GM19328 (cell line): ENCODE measurements at regions not wholly inside any gene's neighbourhood (a gene's known extent, or its start where the extent isn't known, plus 50 kb on each side); places are given as distances from the start of the nearest gene placed in this dataset.

Source experiments
- ATAC-seq: cut with Tn5 transposase; IDR thresholded peaks from one replicate; pipeline ENCODE4 v1.9.1; 2021; ENCODE audit warnings: mild to moderate bottlenecking, moderate library complexity; ENCODE audit not compliant: unreplicated experiment

- ATAC-seq: no peak
Observed at GRCh38 chr10:91127341-91128082, 93.0 kb upstream of the PCGF5 start.

GRCh38 chr10:91135113-91135512 lies 85.3 kb upstream of the PCGF5 start:
- ATAC-seq: no peak

DNA sequence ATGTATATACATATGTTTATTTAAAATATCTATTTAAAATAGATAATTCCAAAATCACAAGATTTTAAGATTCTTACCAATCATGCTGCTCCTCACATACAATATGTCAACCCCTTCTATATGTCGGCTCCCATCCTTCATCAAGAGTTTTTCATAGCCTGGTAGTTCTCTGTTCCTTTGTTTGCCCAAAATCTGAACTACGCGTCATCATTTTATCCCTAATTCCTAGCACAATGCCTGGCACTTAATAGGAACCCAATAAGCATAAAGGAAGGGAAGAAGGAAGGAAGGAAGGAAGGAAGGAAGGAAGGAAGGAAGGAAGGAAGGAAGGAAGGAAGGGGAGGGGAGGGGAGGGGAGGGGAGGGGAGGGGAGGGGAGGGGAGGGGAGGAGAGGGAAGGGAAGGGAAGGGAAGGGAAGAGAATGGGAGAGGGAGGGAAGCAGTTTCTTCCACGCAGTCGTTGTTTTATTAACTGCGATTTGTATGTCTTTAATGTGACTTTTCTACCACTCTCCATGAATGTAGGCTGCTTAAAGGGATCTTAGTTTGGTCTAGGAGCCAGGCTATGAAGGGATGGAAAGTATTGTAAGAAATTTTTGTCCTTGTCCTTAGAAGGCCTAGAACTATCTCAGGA lies 83.3 kb upstream of the PCGF5 start:
- no peak for ATAC-seq

DNA sequence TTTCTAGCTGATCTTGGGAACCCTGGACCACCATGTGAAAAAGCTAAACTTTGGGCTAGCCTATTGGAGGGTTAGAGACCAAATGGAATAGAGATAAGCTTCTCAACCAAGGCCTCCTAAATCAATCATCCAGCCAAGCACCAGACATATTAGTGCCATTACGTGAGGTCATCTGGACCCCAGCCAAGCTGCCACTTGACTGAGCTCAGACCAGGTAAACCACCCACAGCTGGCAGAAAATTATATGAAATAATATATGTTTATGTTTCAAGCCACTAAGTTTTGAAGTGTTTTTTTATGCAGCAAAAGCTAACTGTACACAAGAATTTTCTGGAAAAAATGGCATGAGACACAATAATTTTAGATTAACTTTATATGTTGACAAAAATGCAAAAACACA lies 82.6 kb upstream of the PCGF5 start:
- no peak for ATAC-seq

- ATAC-seq: no peak
Observed at GRCh38 chr10:91140995-91141549, 79.4 kb upstream of the PCGF5 start.

DNA sequence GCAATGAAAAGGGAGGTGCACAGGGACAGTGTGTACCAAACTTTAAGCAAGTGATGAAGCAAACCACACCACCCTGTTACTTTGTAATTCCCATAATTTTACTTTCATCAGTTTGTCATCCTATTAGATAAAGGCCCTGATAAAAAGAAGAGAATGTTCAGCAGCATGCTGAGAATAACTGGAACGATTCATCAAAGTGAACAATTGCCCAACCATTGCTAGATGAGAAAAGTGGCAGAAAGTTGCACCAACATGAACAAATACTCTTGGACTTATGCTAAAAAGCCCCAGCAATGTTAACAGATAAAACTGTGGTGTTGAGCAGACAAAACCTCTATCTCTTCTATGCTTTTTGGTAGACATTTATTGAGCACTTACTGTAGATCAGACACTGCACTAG lies 75.5 kb upstream of the PCGF5 start:
- no peak for ATAC-seq

GRCh38 chr10:91146146-91146545 lies 74.3 kb upstream of the PCGF5 start:
- ATAC-seq: no peak

GRCh38 chr10:91149550-91149949 lies 70.9 kb upstream of the PCGF5 start:
- no peak for ATAC-seq

DNA sequence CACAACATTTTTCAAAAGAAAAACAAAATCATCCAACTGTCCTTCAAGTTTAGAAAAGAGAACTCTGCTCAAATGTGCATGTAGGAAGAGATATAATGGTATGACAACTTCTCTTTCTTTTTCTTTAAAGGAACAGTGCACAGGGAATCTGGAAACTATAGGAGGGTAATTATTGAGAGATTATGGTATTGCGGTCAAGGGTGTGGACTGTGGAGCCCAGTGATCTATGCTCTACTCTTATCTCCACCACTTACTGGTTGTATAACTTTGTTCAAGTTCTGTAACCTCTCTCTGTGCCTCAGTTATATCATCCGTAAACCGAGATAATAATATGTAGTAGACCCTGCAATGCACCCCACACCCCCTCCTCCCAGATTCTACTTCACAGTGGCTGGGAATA lies 69.8 kb upstream of the PCGF5 start:
- no peak for ATAC-seq

- no peak for ATAC-seq
Observed at GRCh38 chr10:91153508-91153907, 67.0 kb upstream of the PCGF5 start.

GRCh38 chr10:91154842-91155241 lies 65.6 kb upstream of the PCGF5 start:
- no peak for ATAC-seq

DNA sequence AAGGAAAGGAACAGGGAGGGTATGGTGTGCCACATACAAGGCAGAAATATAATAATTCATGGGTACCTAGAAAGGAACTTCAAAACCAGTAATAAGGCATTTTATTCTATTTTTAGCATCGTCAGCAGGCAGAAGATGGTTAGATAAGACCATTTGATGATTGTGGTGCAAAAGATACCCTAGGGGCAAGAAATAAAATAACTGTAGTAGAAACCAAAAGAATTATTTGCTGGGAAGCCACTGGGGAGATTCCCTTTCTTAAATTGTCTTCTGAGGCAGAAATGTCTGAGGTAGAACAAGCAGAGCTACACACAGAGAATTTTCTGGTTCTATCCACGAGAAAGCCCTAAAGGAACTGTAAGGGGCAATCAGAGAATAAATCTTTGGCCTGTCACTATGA lies 64.3 kb upstream of the PCGF5 start:
- ATAC-seq: no peak

DNA sequence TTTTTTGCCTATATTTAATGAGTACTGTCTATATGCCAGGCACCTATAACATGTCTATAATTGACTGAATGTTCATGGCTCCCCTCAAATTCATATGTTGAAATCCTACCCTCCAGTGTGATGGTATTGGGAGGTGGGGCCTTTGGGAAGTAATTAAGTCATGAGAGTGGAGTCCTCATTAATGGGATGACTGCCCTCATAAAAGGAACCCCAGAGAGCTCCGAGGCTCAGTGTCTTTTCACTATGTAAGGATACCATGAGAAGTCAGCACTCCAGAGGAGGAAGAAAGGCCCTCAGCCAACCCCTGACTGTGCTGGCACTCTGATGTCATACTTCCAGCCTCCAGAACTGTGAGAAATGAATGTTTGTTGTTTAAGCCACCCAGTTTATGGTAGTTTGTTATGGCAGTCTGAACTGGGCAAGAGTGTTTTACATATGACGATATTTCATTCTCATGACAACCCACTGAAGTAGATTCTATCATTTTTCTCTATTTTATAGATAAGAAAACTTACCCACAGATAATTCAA lies 61.1 kb upstream of the PCGF5 start:
- ATAC-seq: no peak

- ATAC-seq: no peak
Observed at GRCh38 chr10:91162050-91162494, 58.4 kb upstream of the PCGF5 start.

GRCh38 chr10:91162495-91163268 lies 57.8 kb upstream of the PCGF5 start:
- ATAC-seq: peak; percentile 45

DNA sequence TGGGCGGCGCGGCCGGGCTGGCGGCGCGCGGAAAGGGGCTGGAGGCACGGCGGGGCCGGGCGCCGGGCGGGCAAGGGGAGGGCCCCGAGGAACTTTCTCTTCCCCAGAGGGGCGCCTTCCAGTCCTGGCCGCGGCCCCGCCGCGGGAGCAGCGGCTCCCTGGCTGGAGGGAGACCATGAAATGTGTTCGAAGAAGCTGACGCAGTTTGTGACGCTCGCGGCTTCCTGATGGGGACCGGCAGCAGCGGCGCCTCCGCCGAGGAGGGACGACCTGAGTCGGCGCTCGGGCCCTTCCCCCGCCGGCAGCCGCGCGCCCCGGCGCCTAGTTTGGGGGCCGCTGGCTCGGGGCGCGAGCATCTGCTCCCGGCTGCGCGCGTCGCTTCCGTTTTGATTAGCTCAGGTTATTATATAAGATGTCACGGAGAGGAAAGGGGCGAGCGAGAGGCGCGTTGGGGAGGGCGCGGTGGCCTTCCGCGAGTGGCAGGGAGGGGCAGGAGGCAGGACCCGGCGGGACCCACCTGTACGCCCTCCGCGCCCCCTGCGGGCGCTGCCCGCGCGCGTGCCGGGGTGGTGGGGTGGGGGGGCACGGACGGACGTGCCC lies 57.1 kb upstream of the PCGF5 start:
- ATAC-seq: peak; percentile 47

DNA sequence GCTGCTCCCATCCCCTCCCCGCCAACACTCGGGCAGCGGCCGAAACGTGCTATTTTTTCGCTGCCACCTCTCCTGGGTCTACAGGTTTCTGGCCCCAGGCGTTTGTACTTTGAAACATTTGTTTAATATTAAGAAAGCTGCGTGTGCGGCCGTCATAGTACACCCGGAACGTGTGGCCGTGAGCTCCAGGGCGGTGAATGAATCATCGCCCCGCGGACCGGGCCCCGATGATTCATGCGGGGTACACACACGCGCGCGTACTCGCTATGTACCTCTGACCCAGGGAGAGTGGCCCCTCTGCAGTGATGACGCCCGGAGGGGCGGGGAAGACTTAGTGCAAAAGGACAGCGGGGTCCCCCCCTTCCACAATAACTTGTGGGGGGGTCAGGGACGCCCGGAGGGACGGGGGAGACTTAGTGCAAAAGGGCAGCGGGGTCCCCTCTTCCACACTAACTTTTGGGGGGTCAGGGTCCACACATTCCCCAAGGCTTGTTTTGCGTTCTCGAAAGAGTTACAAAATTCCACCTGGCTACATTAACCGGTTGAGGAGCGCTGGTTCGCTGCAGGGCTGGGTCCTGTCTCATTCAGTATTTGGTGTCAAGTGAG lies 56.5 kb upstream of the PCGF5 start:
- ATAC-seq: peak; percentile 10

DNA sequence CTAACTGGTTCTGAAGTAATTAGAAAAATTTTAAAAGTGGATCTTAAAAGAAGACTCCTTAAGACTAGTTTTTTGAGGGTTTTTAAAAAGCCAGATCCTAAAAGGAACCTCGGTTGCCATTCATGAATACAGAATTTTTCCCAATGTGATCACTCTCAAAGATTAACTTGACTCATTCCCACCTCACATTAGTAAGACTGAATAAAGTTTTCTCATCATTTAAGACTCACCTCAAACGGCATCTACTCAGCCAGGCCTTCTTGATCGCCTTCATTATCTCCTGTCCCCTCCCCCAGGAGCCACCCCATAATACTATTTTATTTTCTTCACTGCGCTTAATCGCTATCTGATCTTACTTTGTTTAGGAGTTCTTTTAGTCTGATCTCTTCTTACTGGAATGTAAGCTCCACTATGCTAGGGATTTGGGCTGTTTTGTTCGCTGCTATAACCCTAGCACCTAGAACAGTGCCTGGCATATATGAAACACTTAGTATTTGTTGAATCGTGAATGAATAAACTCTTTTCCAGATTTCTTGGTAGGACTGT lies 55.9 kb upstream of the PCGF5 start:
- ATAC-seq: no peak

DNA sequence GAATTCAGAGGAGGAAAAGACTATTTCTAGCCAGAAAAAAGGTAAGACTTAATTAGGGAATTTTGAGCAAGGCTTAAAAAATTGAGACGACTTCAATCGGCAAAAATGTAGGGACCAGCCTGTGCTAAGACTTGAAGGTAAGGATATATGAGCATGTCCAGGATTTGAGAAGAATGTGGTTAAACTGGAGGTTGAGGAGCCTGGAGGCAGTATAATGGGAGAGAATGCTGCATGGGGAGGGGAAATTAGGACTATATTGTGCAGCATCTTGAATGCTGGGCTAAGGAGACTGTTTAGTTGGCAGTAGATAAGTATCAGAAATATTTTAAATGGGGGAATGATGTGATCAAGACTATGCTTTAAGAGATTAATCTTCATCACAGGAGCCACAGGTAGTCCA lies 53.1 kb upstream of the PCGF5 start:
- ATAC-seq: no peak

- no peak for ATAC-seq
Observed at GRCh38 chr10:91170418-91170817, 50.0 kb upstream of the PCGF5 start.
